Erythroblast (primary cell): ENCODE measurements at regions not wholly inside any gene's neighbourhood (a gene's known extent, or its start where the extent isn't known, plus 50 kb on each side); places are given as distances from the start of the nearest gene placed in this dataset.

ENCODE experiments used
- GATA1 ChIP-seq: IDR thresholded peaks from 2 replicates; pipeline ENCODE4 v1.6.1; 2011; ENCODE audit warnings: low read depth, mild to moderate bottlenecking, control low read depth, low read length, moderate library complexity
- POLR2A ChIP-seq: IDR thresholded peaks from 2 replicates; pipeline ENCODE4 v1.6.1; 2011; ENCODE audit warnings: mild to moderate bottlenecking, low read length

GRCh38 chrX:95949588-95949987, 735.1 kb upstream of the DIAPH2 start:
- TF ChIP-seq POLR2A: no peak
- TF ChIP-seq GATA1: no peak
